ENCODE measurements at regions not wholly inside any gene's neighbourhood (a gene's known extent, or its start where the extent isn't known, plus 50 kb on each side); places are given as distances from the start of the nearest gene placed in this dataset.

DNA sequence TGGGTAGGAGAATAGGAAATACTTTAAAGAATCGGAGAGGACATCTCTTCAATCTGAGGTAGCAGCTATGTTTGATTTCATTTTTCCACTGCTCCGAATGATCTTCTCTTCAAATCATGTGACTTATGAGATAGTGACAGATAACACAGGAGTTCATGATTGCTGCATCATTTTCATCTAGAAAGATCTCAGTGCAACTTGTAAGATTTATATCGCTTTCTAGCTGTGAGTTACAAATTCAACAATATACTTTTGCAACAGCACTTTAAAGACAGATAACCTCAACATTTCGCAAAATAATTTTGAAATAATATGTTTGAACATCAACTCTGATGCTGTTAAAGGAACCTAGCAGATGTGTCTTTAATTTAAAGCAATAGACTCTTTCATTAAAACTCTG is 99.9 kb upstream of the CCDC80 start:
- TF ChIP-seq, protein P1, sequence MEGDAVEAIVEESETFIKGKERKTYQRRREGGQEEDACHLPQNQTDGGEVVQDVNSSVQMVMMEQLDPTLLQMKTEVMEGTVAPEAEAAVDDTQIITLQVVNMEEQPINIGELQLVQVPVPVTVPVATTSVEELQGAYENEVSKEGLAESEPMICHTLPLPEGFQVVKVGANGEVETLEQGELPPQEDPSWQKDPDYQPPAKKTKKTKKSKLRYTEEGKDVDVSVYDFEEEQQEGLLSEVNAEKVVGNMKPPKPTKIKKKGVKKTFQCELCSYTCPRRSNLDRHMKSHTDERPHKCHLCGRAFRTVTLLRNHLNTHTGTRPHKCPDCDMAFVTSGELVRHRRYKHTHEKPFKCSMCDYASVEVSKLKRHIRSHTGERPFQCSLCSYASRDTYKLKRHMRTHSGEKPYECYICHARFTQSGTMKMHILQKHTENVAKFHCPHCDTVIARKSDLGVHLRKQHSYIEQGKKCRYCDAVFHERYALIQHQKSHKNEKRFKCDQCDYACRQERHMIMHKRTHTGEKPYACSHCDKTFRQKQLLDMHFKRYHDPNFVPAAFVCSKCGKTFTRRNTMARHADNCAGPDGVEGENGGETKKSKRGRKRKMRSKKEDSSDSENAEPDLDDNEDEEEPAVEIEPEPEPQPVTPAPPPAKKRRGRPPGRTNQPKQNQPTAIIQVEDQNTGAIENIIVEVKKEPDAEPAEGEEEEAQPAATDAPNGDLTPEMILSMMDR (IDR thresholded peaks at IDR 0.05; ENCODE audit: insufficient read depth, low read length, poor library complexity, severe bottlenecking) = no peak
- TF ChIP-seq EZH2phosphoT487 (conservative IDR thresholded peaks at IDR 0.05; ENCODE audit: low read length) = no peak

Measured in SU-DHL-6 (cell line).